MCF 10A (cell line): ENCODE measurements at regions not wholly inside any gene's neighbourhood (a gene's known extent, or its start where the extent isn't known, plus 50 kb on each side); places are given as distances from the start of the nearest gene placed in this dataset.

Source experiments
- BruUV-seq: library from RNA; stranded (reverse); fragments of 400-500 nt; replicated peaks from 2 replicates; lab custom pipeline; 2021; lab: Mats Ljungman, UMichigan
- CTCF ChIA-PET: fragments of 300-600 bp; sonication (Branson Sonifier 250); formaldehyde crosslinking; extraction: SDS; loops from one replicate; lab custom pipeline; 2021; ENCODE audit warnings: antibody characterized with exemption, inconsistent platforms; lab: Yijun Ruan, JAX
- POLR2A ChIA-PET: fragments of 300-600, 350-650 bp; sonication (Branson Sonifier 250); formaldehyde crosslinking; extraction: SDS; loops from one replicate; lab custom pipeline; 2020; ENCODE audit warnings: antibody characterized with exemption, inconsistent platforms; lab: Yijun Ruan, JAX
- DNase-seq: peaks from one replicate; pipeline ENCODE4 v3.0.0-alpha.2; 2018; ENCODE audit not compliant: unreplicated experiment
- H3K27ac Mint-ChIP-seq: one replicate; pipeline ENCODE4 v1.8.0; 2022; ENCODE audit warnings: mild to moderate bottlenecking, low read depth, mixed read lengths; ENCODE audit not compliant: unreplicated experiment
- H3K27me3 Mint-ChIP-seq: one replicate; pipeline ENCODE4 v1.8.0; 2022; ENCODE audit warnings: mixed read lengths; ENCODE audit not compliant: insufficient read depth, unreplicated experiment
- H3K36me3 Mint-ChIP-seq: one replicate; pipeline ENCODE4 v1.8.0; 2022; ENCODE audit warnings: mild to moderate bottlenecking, moderate library complexity, mixed read lengths; ENCODE audit not compliant: insufficient read depth, unreplicated experiment
- H3K4me1 Mint-ChIP-seq: one replicate; pipeline ENCODE4 v1.8.0; 2022; ENCODE audit warnings: mixed read lengths; ENCODE audit not compliant: insufficient read depth, unreplicated experiment
- H3K4me3 Mint-ChIP-seq: one replicate; pipeline ENCODE4 v1.8.0; 2022; ENCODE audit warnings: mild to moderate bottlenecking, moderate library complexity, mixed read lengths; ENCODE audit not compliant: unreplicated experiment
- H3K9me3 Mint-ChIP-seq: one replicate; pipeline ENCODE4 v1.8.0; 2022; ENCODE audit warnings: mixed read lengths; ENCODE audit not compliant: unreplicated experiment
- CTCF ChIP-seq: fragments of 200-600 bp; IDR thresholded peaks from one replicate; pipeline ENCODE4 v1.8.0; 2022; ENCODE audit warnings: antibody characterized with exemption, mild to moderate bottlenecking; ENCODE audit not compliant: unreplicated experiment
- intact Hi-C: fragments of 100-400 bp; cut with micrococcal nuclease; formaldehyde crosslinking; loops from 2 replicates; pipeline ENCODE4 v1.14.1; 2022

- peaks cover 13% of the 10 kb centered on the region for H3K27me3 Mint-ChIP-seq
- H3K9me3 Mint-ChIP-seq, result no peaks in the 10 kb centered on the region
- H3K4me3 Mint-ChIP-seq, result no peak overlapping the region
- no peak overlapping the region for H3K27ac Mint-ChIP-seq
- no peak for TF ChIP-seq CTCF
- H3K4me1 Mint-ChIP-seq, result peaks cover 4% of the 10 kb centered on the region
- ChIA-PET POLR2A (no interaction called here), CTCF (interaction anchor here (0.6 kb wide), 1 partner anchor 1864 kb away, joined by 3 read pairs; no protein-coding TSS in a partner anchor)
- intact Hi-C loops, result no loop called here
- no peaks in the 10 kb centered on the region for H3K36me3 Mint-ChIP-seq
- DNase-seq, result no peak
- no TSS peak for BruUV-seq
Measured at GRCh38 chr2:118589721-118590120, 257.7 kb downstream of the EN1 start.

- H3K27ac Mint-ChIP-seq, result no peak overlapping the region
- no peaks in the 10 kb centered on the region for H3K36me3 Mint-ChIP-seq
- ChIA-PET POLR2A (no interaction called here), CTCF (interaction anchor here (0.6 kb wide), 1 partner anchor 378 kb away, joined by 4 read pairs; no protein-coding TSS in a partner anchor)
- TF ChIP-seq CTCF, result no peak
- H3K9me3 Mint-ChIP-seq, result no peaks in the 10 kb centered on the region
- peaks cover 13% of the 10 kb centered on the region for H3K27me3 Mint-ChIP-seq
- no peak for DNase-seq
- intact Hi-C loops, result no loop called here
- no TSS peak for BruUV-seq
- H3K4me1 Mint-ChIP-seq, result peaks cover 4% of the 10 kb centered on the region
- no peak overlapping the region for H3K4me3 Mint-ChIP-seq
Measured at GRCh38 chr2:118588850-118589249, 258.6 kb downstream of the EN1 start.

- CTCF ChIA-PET, result no interaction called here
- Mint-ChIP-seq H3K27me3 (peaks cover 4% of the 10 kb centered on the region), H3K4me3 (no peak overlapping the region), H3K9me3 (no peaks in the 10 kb centered on the region), H3K4me1 (no peaks in the 10 kb centered on the region), H3K27ac (no peak overlapping the region), H3K36me3 (no peaks in the 10 kb centered on the region)
- intact Hi-C loops, result no loop called here
- BruUV-seq, result no TSS peak
- POLR2A ChIA-PET, result no interaction called here
- no peak for DNase-seq
- no peak for TF ChIP-seq CTCF
Measured at GRCh38 chr2:118586312-118586711, 261.1 kb downstream of the EN1 start.

- no peak for DNase-seq
- no peak overlapping the region for H3K27ac Mint-ChIP-seq
- H3K9me3 Mint-ChIP-seq, result no peaks in the 10 kb centered on the region
- TF ChIP-seq CTCF, result no peak
- no TSS peak for BruUV-seq
- CTCF ChIA-PET, result interaction anchor here (0.7 kb wide), 1 partner anchor 24 kb away, joined by 3 read pairs; no protein-coding TSS in a partner anchor
- H3K36me3 Mint-ChIP-seq, result no peaks in the 10 kb centered on the region
- intact Hi-C loops, result no loop called here
- no peaks in the 10 kb centered on the region for H3K4me1 Mint-ChIP-seq
- POLR2A ChIA-PET, result no interaction called here
- H3K4me3 Mint-ChIP-seq, result no peak overlapping the region
- no peaks in the 10 kb centered on the region for H3K27me3 Mint-ChIP-seq
Measured at GRCh38 chr2:118584877-118585276, 262.6 kb downstream of the EN1 start.
